CD4-positive, CD25-positive, alpha-beta regulatory T cell (primary cell): ENCODE measurements at regions not wholly inside any gene's neighbourhood (a gene's known extent, or its start where the extent isn't known, plus 50 kb on each side); places are given as distances from the start of the nearest gene placed in this dataset.
A peak's percentile ranks its signal among the peaks of the same experiment; 100 is the strongest.

Source experiments
- ATAC-seq, 2 donors: fragments of 150-1000 bp; cut with Tn5 transposase; one replicate each; pipeline ENCODE4 v1.10.0; 2021; ENCODE audit warnings: low read depth in 2 of 2, moderate number of reproducible peaks in 2 of 2, moderate library complexity in 1 of 2
- DNase-seq, 3 donors: peaks; one replicate each; pipeline versions ENCODE4 v3.0.0 to v3.0.0-alpha.2; 2012 to 2022; ENCODE audit warnings: mixed read lengths in 1 of 3
- H3K27ac ChIP-seq: one replicate; pipeline ENCODE4 v1.7.0; 2013; ENCODE audit warnings: mild to moderate bottlenecking, low read length; ENCODE audit not compliant: insufficient read depth, poor library complexity, severe bottlenecking
- H3K27me3 ChIP-seq: one replicate; pipeline ENCODE4 v1.7.0; 2013; ENCODE audit warnings: low read length; ENCODE audit not compliant: control insufficient read depth, insufficient read depth
- H3K36me3 ChIP-seq: one replicate; pipeline ENCODE4 v1.7.0; 2013; ENCODE audit warnings: mild to moderate bottlenecking, low read length, moderate library complexity; ENCODE audit not compliant: control insufficient read depth, insufficient read depth
- H3K4me1 ChIP-seq: 2 replicates; pipeline ENCODE4 v1.7.0; 2013; ENCODE audit warnings: mild to moderate bottlenecking, low read length; ENCODE audit not compliant: insufficient read depth, control insufficient read depth, poor library complexity, severe bottlenecking
- H3K4me3 ChIP-seq: one replicate; pipeline ENCODE4 v1.7.0; 2013; ENCODE audit warnings: low read depth, mild to moderate bottlenecking, low read length, moderate library complexity
- H3K9me3 ChIP-seq, 2 experiments: 1 replicate in 1 of 2; 2 replicates in 1 of 2; pipeline ENCODE4 v1.7.0; 2013; ENCODE audit warnings: low read length in 2 of 2, mild to moderate bottlenecking in 1 of 2, moderate library complexity in 1 of 2; ENCODE audit not compliant: control insufficient read depth in 2 of 2
- H3K27ac Mint-ChIP-seq, 3 donors: one replicate each; pipeline ENCODE4 v1.8.0; 2020 to 2022; ENCODE audit warnings: mild to moderate bottlenecking in 3 of 3, mixed read lengths in 3 of 3, moderate library complexity in 2 of 3
- H3K27me3 Mint-ChIP-seq: one replicate; pipeline ENCODE4 v1.8.0; 2022; ENCODE audit warnings: mild to moderate bottlenecking, mixed read lengths
- H3K36me3 Mint-ChIP-seq: one replicate; pipeline ENCODE4 v1.8.0; 2020; ENCODE audit warnings: mixed read lengths
- H3K4me1 Mint-ChIP-seq, 4 donors: one replicate each; pipeline ENCODE4 v1.8.0; 2020 to 2022; ENCODE audit warnings: mixed read lengths in 4 of 4, mild to moderate bottlenecking in 1 of 4
- H3K4me3 Mint-ChIP-seq, 4 donors: one replicate each; pipeline ENCODE4 v1.8.0; 2020 to 2022; ENCODE audit warnings: mild to moderate bottlenecking in 4 of 4, mixed read lengths in 4 of 4, moderate library complexity in 3 of 4
- H3K9me3 Mint-ChIP-seq, 7 donors: one replicate each; pipeline ENCODE4 v1.8.0; 2020 to 2022; ENCODE audit warnings: mixed read lengths in 7 of 7, mild to moderate bottlenecking in 3 of 7, moderate library complexity in 2 of 7

GRCh38 chr2:38129481-38129880 is 53.5 kb upstream of the CYP1B1 start:
- Mint-ChIP-seq H3K4me3 (no peak overlapping the region), H3K36me3 (no peaks in the 10 kb centered on the region), H3K27ac (no peak overlapping the region), H3K9me3 (peaks cover 0 to 23% (median 3%) of the 10 kb centered on the region in 7 donors), H3K4me1 (no peaks in the 10 kb centered on the region), H3K27me3 (peaks cover 3% of the 10 kb centered on the region)
- no peaks in the 10 kb centered on the region for H3K36me3 ChIP-seq
- ATAC-seq (no peak), DNase-seq (no peak)
- peaks cover 0 to 6% of the 10 kb centered on the region in 2 experiments for H3K9me3 ChIP-seq
- no peak overlapping the region for H3K4me3 ChIP-seq
- H3K27me3 ChIP-seq: no peaks in the 10 kb centered on the region
- no peaks in the 10 kb centered on the region for H3K4me1 ChIP-seq
- H3K27ac ChIP-seq: no peak overlapping the region

GRCh38 chr2:38128653-38129052 is 52.7 kb upstream of the CYP1B1 start:
- Mint-ChIP-seq H3K4me3 (no peak overlapping the region), H3K36me3 (no peaks in the 10 kb centered on the region), H3K4me1 (no peaks in the 10 kb centered on the region), H3K27ac (peak overlapping the region in 1 of 3 donors; percentile 90), H3K27me3 (no peaks in the 10 kb centered on the region), H3K9me3 (peaks cover 0 to 23% (median 3%) of the 10 kb centered on the region in 7 donors)
- H3K4me1 ChIP-seq: no peaks in the 10 kb centered on the region
- H3K27ac ChIP-seq: no peak overlapping the region
- ATAC-seq: no peak
- H3K36me3 ChIP-seq: no peaks in the 10 kb centered on the region
- H3K4me3 ChIP-seq: no peak overlapping the region
- H3K27me3 ChIP-seq: no peaks in the 10 kb centered on the region
- no peak for DNase-seq
- peaks cover 0 to 6% of the 10 kb centered on the region in 2 experiments for H3K9me3 ChIP-seq

DNA sequence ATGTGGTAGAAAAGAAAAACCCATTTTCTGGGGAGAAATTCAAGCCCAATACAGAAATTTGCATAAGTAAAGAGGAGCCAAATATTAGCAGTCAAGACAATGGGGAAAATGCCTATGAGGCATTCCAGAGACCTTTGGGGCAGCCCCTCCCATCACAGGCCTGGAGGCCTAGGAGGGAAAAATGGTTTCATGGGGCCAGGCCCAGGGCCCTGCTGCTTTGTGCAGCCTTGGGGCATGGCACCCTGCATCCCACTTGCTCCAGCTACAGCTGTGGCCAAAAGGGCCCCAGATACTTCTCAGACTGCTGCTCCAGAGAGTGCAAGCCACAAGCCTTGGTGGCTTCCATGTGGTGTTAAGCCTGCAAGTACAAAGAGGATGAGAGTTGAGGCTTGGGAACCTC is 51.3 kb upstream of the CYP1B1 start:
- Mint-ChIP-seq H3K27me3 (no peaks in the 10 kb centered on the region), H3K9me3 (peaks cover 0 to 21% (median 3%) of the 10 kb centered on the region in 7 donors), H3K4me3 (no peak overlapping the region), H3K27ac (peak overlapping the region in 1 of 3 donors; percentile 72), H3K36me3 (no peaks in the 10 kb centered on the region), H3K4me1 (no peaks in the 10 kb centered on the region)
- Histone ChIP-seq H3K27ac (no peak overlapping the region), H3K9me3 (peaks cover 0 to 6% of the 10 kb centered on the region in 2 experiments), H3K4me3 (no peak overlapping the region), H3K27me3 (no peaks in the 10 kb centered on the region), H3K4me1 (no peaks in the 10 kb centered on the region), H3K36me3 (no peaks in the 10 kb centered on the region)
- ATAC-seq (no peak), DNase-seq (no peak)

- no peak overlapping the region for H3K4me3 ChIP-seq
- peaks cover 2% of the 10 kb centered on the region for H3K27me3 ChIP-seq
- Mint-ChIP-seq H3K9me3 (peaks cover 0 to 21% (median 3%) of the 10 kb centered on the region in 7 donors), H3K27me3 (no peaks in the 10 kb centered on the region), H3K27ac (no peak overlapping the region), H3K4me1 (no peaks in the 10 kb centered on the region), H3K36me3 (no peaks in the 10 kb centered on the region), H3K4me3 (no peak overlapping the region)
- H3K36me3 ChIP-seq: no peaks in the 10 kb centered on the region
- DNase-seq (no peak), ATAC-seq (no peak)
- peaks cover 0 to 6% of the 10 kb centered on the region in 2 experiments for H3K9me3 ChIP-seq
- no peaks in the 10 kb centered on the region for H3K4me1 ChIP-seq
- H3K27ac ChIP-seq: no peak overlapping the region
Measured at GRCh38 chr2:38125842-38126241, 49.9 kb upstream of the CYP1B1 start.
